HCT116 (cell line): ENCODE measurements at regions not wholly inside any gene's neighbourhood (a gene's known extent, or its start where the extent isn't known, plus 50 kb on each side); places are given as distances from the start of the nearest gene placed in this dataset.

Experiments
- CTCF ChIP-seq, 3 experiments: fragments of 200-600 bp in 1 of 3; sonication (generic) in 1 of 3; IDR thresholded peaks in 2 of 3; conservative IDR thresholded peaks in 1 of 3; 2 replicates each; pipeline ENCODE4 v1.5.1; 2012 to 2017; ENCODE audit warnings: low read depth in 2 of 3, low read length in 2 of 3, antibody characterized with exemption in 1 of 3, borderline replicate concordance in 1 of 3, control low read depth in 1 of 3, mild to moderate bottlenecking in 1 of 3, mixed read lengths in 1 of 3, mixed run types in 1 of 3, moderate library complexity in 1 of 3; ENCODE audit not compliant: insufficient read depth in 1 of 3
- POLR2A ChIP-seq: IDR thresholded peaks from 2 replicates; pipeline ENCODE4 v1.7.0; 2011; ENCODE audit warnings: borderline replicate concordance; ENCODE audit not compliant: insufficient read depth, insufficient read length; ENCODE audit errors: extremely low read depth
- SP1 ChIP-seq: IDR thresholded peaks from 2 replicates; pipeline ENCODE4 v1.6.1; 2012; ENCODE audit warnings: low read depth

GRCh38 chr4:71236226-71236625 is 102.6 kb upstream of the SLC4A4 start:
- TF ChIP-seq CTCF (IDR thresholded peaks at IDR 0.05 in 2 of 3, conservative IDR thresholded peaks at IDR 0.05 in 1 of 3; ENCODE audit: borderline replicate concordance in 1 of 3, insufficient read depth in 1 of 3, low read depth in 2 of 3, low read length in 2 of 3) (no peak), SP1 (no peak), POLR2A (no peak)
